Panc1 (cell line): ENCODE measurements at regions not wholly inside any gene's neighbourhood (a gene's known extent, or its start where the extent isn't known, plus 50 kb on each side); places are given as distances from the start of the nearest gene placed in this dataset.
A peak's percentile ranks its signal among the peaks of the same experiment; 100 is the strongest.

Source experiments
- ATAC-seq: fragments of 200-7000 bp; cut with Tn5 transposase; 2 replicates; pipeline ENCODE4 v1.9.1; 2020; ENCODE audit warnings: mild to moderate bottlenecking, moderate library complexity
- BruUV-seq: library from RNA; stranded (reverse); fragments of 400-500 nt; replicated peaks from 2 replicates; lab custom pipeline; 2021; lab: Mats Ljungman, UMichigan
- CTCF ChIA-PET: fragments of 300-600 bp; sonication (Branson Sonifier 250); formaldehyde crosslinking; loops from one replicate; lab custom pipeline; 2022; ENCODE audit warnings: antibody characterized with exemption; lab: Charles Lee
- POLR2A ChIA-PET: fragments of 300-600 bp; sonication (Branson Sonifier 250); formaldehyde crosslinking; loops from one replicate; lab custom pipeline; 2022; ENCODE audit warnings: antibody characterized with exemption; lab: Charles Lee
- DNase-seq: peaks from one replicate; pipeline ENCODE4 v3.0.0-alpha.2; 2010; ENCODE audit warnings: low read depth, low spot score
- H3K27ac ChIP-seq: 2 replicates; pipeline ENCODE4 v1.5.1; 2011; ENCODE audit warnings: mild to moderate bottlenecking, low read length, inconsistent platforms
- H3K27me3 ChIP-seq: fragments of 200-500 bp; sonication (Bioruptor generic); 2 replicates; pipeline ENCODE4 v1.6.0; 2014; ENCODE audit warnings: low read length, inconsistent platforms; ENCODE audit not compliant: control insufficient read depth, insufficient read depth
- H3K36me3 ChIP-seq: fragments of 200-500 bp; sonication (Bioruptor generic); 2 replicates; pipeline ENCODE4 v1.5.1; 2014; ENCODE audit warnings: inconsistent platforms, mild to moderate bottlenecking, low read length, moderate library complexity; ENCODE audit not compliant: control insufficient read depth, insufficient read depth
- H3K4me1 ChIP-seq: 2 replicates; pipeline ENCODE4 v1.5.1; 2011; ENCODE audit warnings: inconsistent platforms, mild to moderate bottlenecking, low read length, moderate library complexity; ENCODE audit not compliant: control insufficient read depth, insufficient read depth
- H3K4me3 ChIP-seq, 2 experiments: 2 replicates each; pipeline ENCODE4 v1.5.1; 2011 to 2012; ENCODE audit warnings: low read depth in 2 of 2, low read length in 2 of 2, mild to moderate bottlenecking in 2 of 2, inconsistent platforms in 1 of 2, moderate library complexity in 1 of 2
- H3K9me3 ChIP-seq: fragments of 200-500 bp; sonication (Bioruptor generic); 2 replicates; pipeline ENCODE4 v1.5.1; 2014; ENCODE audit warnings: low read depth, mild to moderate bottlenecking, inconsistent platforms, low read length, moderate library complexity; ENCODE audit not compliant: control insufficient read depth, insufficient read depth
- CTCF ChIP-seq: fragments of 450-650 bp; IDR thresholded peaks from 2 replicates; pipeline ENCODE4 v1.5.1; 2017; ENCODE audit warnings: mild to moderate bottlenecking
- POLR2AphosphoS5 ChIP-seq: IDR thresholded peaks from 2 replicates; pipeline ENCODE4 v1.6.1; 2012; ENCODE audit warnings: mild to moderate bottlenecking, low read depth, low read length, moderate library complexity
- REST ChIP-seq, 2 experiments: IDR thresholded peaks; 2 replicates each; pipeline ENCODE4 v1.6.1; 2011 to 2012; ENCODE audit warnings: low read depth in 2 of 2, control low read depth in 1 of 2, low read length in 1 of 2, mild to moderate bottlenecking in 1 of 2, moderate library complexity in 1 of 2; ENCODE audit not compliant: insufficient read depth in 1 of 2
- SIN3A ChIP-seq: IDR thresholded peaks from 2 replicates; pipeline ENCODE4 v1.6.1; 2012; ENCODE audit warnings: low read depth, mild to moderate bottlenecking, low read length, moderate library complexity, borderline replicate concordance; ENCODE audit not compliant: insufficient read depth
- TCF7L2 ChIP-seq: IDR thresholded peaks from 2 replicates; pipeline ENCODE4 v1.6.1; 2011; ENCODE audit warnings: mild to moderate bottlenecking, low read depth, low read length, inconsistent platforms
- in situ Hi-C: cut with HindIII; loops from 2 replicates; pipeline ENCODE4 v1.10.0; 2016; ENCODE audit warnings: low sequenced_read_pairs, low pct_unique_long_range_greater_than_20kb
- intact Hi-C: fragments of 100-400 bp; cut with micrococcal nuclease; formaldehyde crosslinking; loops from one replicate; pipeline ENCODE4 v1.10.0; 2022; ENCODE audit not compliant: unreplicated experiment

- H3K4me1 ChIP-seq = no peaks in the 10 kb centered on the region
- in situ Hi-C loops (no loop called here), intact Hi-C loops (no loop called here)
- POLR2A ChIA-PET = no interaction called here
- DNase-seq (no peak), ATAC-seq (0 out of 2 replicates have a peak, but pooled peaks have one; percentile 18)
- no peak overlapping the region for H3K27ac ChIP-seq
- no peaks in the 10 kb centered on the region for H3K9me3 ChIP-seq
- H3K4me3 ChIP-seq = no peak overlapping the region
- H3K36me3 ChIP-seq = no peaks in the 10 kb centered on the region
- CTCF ChIA-PET = no interaction called here
- no peak for TF ChIP-seq POLR2AphosphoS5
- TF ChIP-seq CTCF = no peak
- TF ChIP-seq TCF7L2 = no peak
- no peak for TF ChIP-seq SIN3A
- TF ChIP-seq REST (IDR thresholded peaks at IDR 0.05; ENCODE audit: insufficient read depth in 1 of 2, low read depth in 2 of 2, low read length in 1 of 2) = no peak
- no peaks in the 10 kb centered on the region for H3K27me3 ChIP-seq
- BruUV-seq = no TSS peak
Measured at GRCh38 chr20:23161244-23161891, 75.2 kb upstream of the CD93 start.

- Histone ChIP-seq H3K4me1 (no peaks in the 10 kb centered on the region), H3K4me3 (no peak overlapping the region), H3K27ac (no peak overlapping the region), H3K27me3 (no peaks in the 10 kb centered on the region), H3K36me3 (no peaks in the 10 kb centered on the region), H3K9me3 (no peaks in the 10 kb centered on the region)
- in situ Hi-C loops = no loop called here
- DNase-seq (no peak), ATAC-seq (0 out of 2 replicates have a peak, but pooled peaks have one; percentile 25)
- ChIA-PET CTCF (no interaction called here), POLR2A (no interaction called here)
- TF ChIP-seq REST (IDR thresholded peaks at IDR 0.05; ENCODE audit: insufficient read depth in 1 of 2, low read depth in 2 of 2, low read length in 1 of 2) (no peak), SIN3A (no peak), TCF7L2 (no peak), CTCF (no peak), POLR2AphosphoS5 (no peak)
- intact Hi-C loops = no loop called here
- no TSS peak for BruUV-seq
Measured at GRCh38 chr20:23160536-23161243, 74.6 kb upstream of the CD93 start.
